ENCODE measurements at regions not wholly inside any gene's neighbourhood (a gene's known extent, or its start where the extent isn't known, plus 50 kb on each side); places are given as distances from the start of the nearest gene placed in this dataset.

DNA sequence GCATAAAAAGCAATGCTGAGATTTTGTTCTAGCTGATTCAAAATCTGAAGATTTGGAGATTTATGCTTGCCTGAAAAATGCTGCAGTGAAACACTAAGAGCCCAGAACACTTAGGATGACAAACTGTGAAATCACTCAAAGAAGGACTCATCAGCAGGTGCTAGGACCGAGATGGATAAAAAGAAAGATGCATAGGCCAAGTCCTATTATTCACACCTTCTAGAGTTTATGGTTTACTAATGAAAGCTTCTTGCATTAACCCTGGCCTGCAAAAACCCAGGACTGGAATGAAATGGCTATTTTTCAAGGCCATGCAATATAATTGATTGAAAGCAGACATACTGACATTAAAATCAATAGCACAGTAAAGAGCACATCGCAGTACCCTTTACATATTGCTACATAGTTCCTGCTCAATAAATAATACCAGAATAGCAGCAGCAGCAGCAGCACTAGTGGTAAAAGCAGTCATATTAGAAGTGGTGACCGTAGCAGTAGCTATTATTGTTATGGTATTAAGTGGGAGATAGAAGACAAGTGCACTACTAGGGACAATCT, 161.7 kb downstream of the RAB38 start:
- Mint-ChIP-seq H3K27me3 (ENCODE audit: low read depth in 2 of 2) (peaks cover 0 to 6% of the 10 kb centered on the region in 2 donors), H3K4me3 (no peak overlapping the region), H3K9me3 (no peaks in the 10 kb centered on the region), H3K36me3 (no peaks in the 10 kb centered on the region), H3K27ac (no peak overlapping the region), H3K4me1 (no peaks in the 10 kb centered on the region)
- Histone ChIP-seq H3K4me3 (ENCODE audit: low read length) (no peak overlapping the region), H3K27ac (ENCODE audit: low read length) (no peak overlapping the region), H3K27me3 (ENCODE audit: control insufficient read depth, insufficient read depth, low read length) (no peaks in the 10 kb centered on the region), H3K9me3 (ENCODE audit: control insufficient read depth, insufficient read depth, low read length) (no peaks in the 10 kb centered on the region), H3K4me1 (ENCODE audit: control insufficient read depth, insufficient read depth, low read length) (no peaks in the 10 kb centered on the region), H3K36me3 (ENCODE audit: control insufficient read depth, insufficient read depth, low read length) (no peaks in the 10 kb centered on the region)
- DNase-seq = no peak
- 93% methylated on average over 2 of the region's 3 CpGs for WGBS (ENCODE audit: insufficient coverage)
- intact Hi-C loops (cut with micrococcal nuclease) = no loop called here
- TF ChIP-seq, protein P1, sequence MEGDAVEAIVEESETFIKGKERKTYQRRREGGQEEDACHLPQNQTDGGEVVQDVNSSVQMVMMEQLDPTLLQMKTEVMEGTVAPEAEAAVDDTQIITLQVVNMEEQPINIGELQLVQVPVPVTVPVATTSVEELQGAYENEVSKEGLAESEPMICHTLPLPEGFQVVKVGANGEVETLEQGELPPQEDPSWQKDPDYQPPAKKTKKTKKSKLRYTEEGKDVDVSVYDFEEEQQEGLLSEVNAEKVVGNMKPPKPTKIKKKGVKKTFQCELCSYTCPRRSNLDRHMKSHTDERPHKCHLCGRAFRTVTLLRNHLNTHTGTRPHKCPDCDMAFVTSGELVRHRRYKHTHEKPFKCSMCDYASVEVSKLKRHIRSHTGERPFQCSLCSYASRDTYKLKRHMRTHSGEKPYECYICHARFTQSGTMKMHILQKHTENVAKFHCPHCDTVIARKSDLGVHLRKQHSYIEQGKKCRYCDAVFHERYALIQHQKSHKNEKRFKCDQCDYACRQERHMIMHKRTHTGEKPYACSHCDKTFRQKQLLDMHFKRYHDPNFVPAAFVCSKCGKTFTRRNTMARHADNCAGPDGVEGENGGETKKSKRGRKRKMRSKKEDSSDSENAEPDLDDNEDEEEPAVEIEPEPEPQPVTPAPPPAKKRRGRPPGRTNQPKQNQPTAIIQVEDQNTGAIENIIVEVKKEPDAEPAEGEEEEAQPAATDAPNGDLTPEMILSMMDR (IDR thresholded peaks at IDR 0.05) = no peak
- no peak for ATAC-seq

DNA sequence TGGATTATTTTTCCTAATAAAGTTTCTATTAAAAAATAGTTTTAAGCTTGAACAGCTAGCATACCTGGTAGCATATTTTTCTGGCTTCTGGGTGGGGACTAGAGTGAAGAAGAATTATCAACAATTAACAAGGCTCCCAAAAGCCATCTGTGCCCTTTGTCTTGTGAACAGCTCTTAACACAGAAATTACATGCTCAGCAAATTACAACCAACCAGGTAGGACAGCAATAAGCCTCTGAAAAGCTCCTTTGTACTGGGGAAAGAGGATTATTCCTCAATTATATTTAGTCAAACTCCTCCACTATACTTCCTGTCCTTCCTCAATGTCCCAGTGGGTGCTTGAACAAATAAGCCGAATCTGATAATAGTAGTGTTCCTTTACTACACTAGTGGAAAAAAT, 162.8 kb downstream of the RAB38 start:
- Mint-ChIP-seq H3K27me3 (ENCODE audit: low read depth in 2 of 2) (peaks cover 0 to 6% of the 10 kb centered on the region in 2 donors), H3K4me3 (no peak overlapping the region), H3K36me3 (no peaks in the 10 kb centered on the region), H3K27ac (no peak overlapping the region), H3K9me3 (no peaks in the 10 kb centered on the region), H3K4me1 (no peaks in the 10 kb centered on the region)
- no peaks in the 10 kb centered on the region for H3K4me1 ChIP-seq (ENCODE audit: control insufficient read depth, insufficient read depth, low read length)
- no CpG with 5 or more reads among the region's 1 CpG for WGBS (ENCODE audit: insufficient coverage)
- H3K4me3 ChIP-seq (ENCODE audit: low read length) = no peak overlapping the region
- intact Hi-C loops (cut with micrococcal nuclease) = no loop called here
- no peaks in the 10 kb centered on the region for H3K9me3 ChIP-seq (ENCODE audit: control insufficient read depth, insufficient read depth, low read length)
- no peaks in the 10 kb centered on the region for H3K36me3 ChIP-seq (ENCODE audit: control insufficient read depth, insufficient read depth, low read length)
- ATAC-seq (no peak), DNase-seq (no peak)
- no peaks in the 10 kb centered on the region for H3K27me3 ChIP-seq (ENCODE audit: control insufficient read depth, insufficient read depth, low read length)
- H3K27ac ChIP-seq (ENCODE audit: low read length) = no peak overlapping the region
- TF ChIP-seq, protein P1 (IDR thresholded peaks at IDR 0.05) = no peak

DNA sequence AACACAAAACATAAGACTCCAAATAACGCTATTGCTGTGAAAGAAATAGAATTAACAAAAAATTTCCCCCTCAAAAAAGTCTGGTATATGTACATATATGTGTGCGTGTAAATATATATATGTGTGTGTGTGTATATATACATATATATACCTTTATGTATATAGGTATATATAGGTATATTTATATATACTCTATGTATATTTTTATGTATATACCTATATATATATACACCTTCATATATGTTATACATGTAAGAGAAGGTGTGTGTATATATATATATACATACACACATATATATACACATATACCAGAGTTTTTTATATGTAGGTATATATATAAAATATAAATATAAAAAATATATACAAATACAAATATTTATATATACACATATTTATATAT, 199.2 kb downstream of the RAB38 start:
- H3K4me1 ChIP-seq (ENCODE audit: control insufficient read depth, insufficient read depth, low read length) = no peaks in the 10 kb centered on the region
- WGBS (ENCODE audit: insufficient coverage) = no CpG with 5 or more reads among the region's 2 CpGs
- no peaks in the 10 kb centered on the region for H3K27me3 ChIP-seq (ENCODE audit: control insufficient read depth, insufficient read depth, low read length)
- no peaks in the 10 kb centered on the region for H3K4me1 Mint-ChIP-seq
- no peak overlapping the region for H3K4me3 Mint-ChIP-seq
- no peak overlapping the region for H3K27ac ChIP-seq (ENCODE audit: low read length)
- H3K36me3 Mint-ChIP-seq = no peaks in the 10 kb centered on the region
- H3K9me3 ChIP-seq (ENCODE audit: control insufficient read depth, insufficient read depth, low read length) = no peaks in the 10 kb centered on the region
- H3K9me3 Mint-ChIP-seq = no peaks in the 10 kb centered on the region
- H3K27me3 Mint-ChIP-seq (ENCODE audit: low read depth in 2 of 2) = peaks cover 0 to 9% of the 10 kb centered on the region in 2 donors
- ATAC-seq (no peak), DNase-seq (no peak)
- no peaks in the 10 kb centered on the region for H3K36me3 ChIP-seq (ENCODE audit: control insufficient read depth, insufficient read depth, low read length)
- H3K4me3 ChIP-seq (ENCODE audit: low read length) = no peak overlapping the region
- TF ChIP-seq, protein P1 (IDR thresholded peaks at IDR 0.05) = no peak
- H3K27ac Mint-ChIP-seq = no peak overlapping the region
- intact Hi-C loops (cut with micrococcal nuclease) = no loop called here

DNA sequence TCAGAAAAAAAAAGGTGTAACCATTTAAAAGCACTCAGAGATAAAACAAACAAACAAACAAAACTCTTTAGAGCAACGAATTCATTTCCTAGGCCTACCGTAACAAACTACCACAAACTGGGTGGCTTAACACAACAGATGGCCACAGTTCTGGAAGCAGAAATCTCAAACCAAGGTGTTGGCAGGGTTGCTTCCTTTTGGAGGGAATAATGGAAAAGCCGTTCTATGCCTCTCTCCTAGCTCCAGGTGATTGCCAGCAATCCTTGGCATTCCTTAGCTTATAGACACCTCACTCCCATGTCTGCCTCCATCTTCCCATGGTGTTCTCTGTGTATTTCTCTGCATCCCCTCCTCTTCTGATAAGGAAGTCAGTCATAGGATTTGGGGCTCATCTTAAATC, 200.4 kb downstream of the RAB38 start:
- no peaks in the 10 kb centered on the region for H3K36me3 Mint-ChIP-seq
- DNase-seq = no peak
- H3K36me3 ChIP-seq (ENCODE audit: control insufficient read depth, insufficient read depth, low read length) = no peaks in the 10 kb centered on the region

More for the DNA sequence above, 200.4 kb downstream of the RAB38 start:
- intact Hi-C loops (cut with micrococcal nuclease) = no loop called here
- Mint-ChIP-seq H3K4me1 (no peaks in the 10 kb centered on the region), H3K27ac (no peak overlapping the region), H3K9me3 (no peaks in the 10 kb centered on the region), H3K4me3 (no peak overlapping the region), H3K27me3 (ENCODE audit: low read depth in 2 of 2) (peaks cover 0 to 9% of the 10 kb centered on the region in 2 donors)
- no peaks in the 10 kb centered on the region for H3K9me3 ChIP-seq (ENCODE audit: control insufficient read depth, insufficient read depth, low read length)
- WGBS (ENCODE audit: insufficient coverage) = 79% methylated on average over 3 of the region's 3 CpGs
- no peak overlapping the region for H3K27ac ChIP-seq (ENCODE audit: low read length)
- no peaks in the 10 kb centered on the region for H3K27me3 ChIP-seq (ENCODE audit: control insufficient read depth, insufficient read depth, low read length)
- no peak for ATAC-seq
- H3K4me1 ChIP-seq (ENCODE audit: control insufficient read depth, insufficient read depth, low read length) = no peaks in the 10 kb centered on the region
- no peak overlapping the region for H3K4me3 ChIP-seq (ENCODE audit: low read length)
- TF ChIP-seq, protein P1 (IDR thresholded peaks at IDR 0.05) = no peak

Measured in natural killer cell (primary cell).